K562 (cell line): ENCODE measurements at regions not wholly inside any gene's neighbourhood (a gene's known extent, or its start where the extent isn't known, plus 50 kb on each side); places are given as distances from the start of the nearest gene placed in this dataset.

Experiments used
- C11orf30 ChIP-seq: fragments of 450-650 bp; IDR thresholded peaks from 2 replicates; pipeline ENCODE4 v1.6.1; 2016; ENCODE audit warnings: low read depth, mild to moderate bottlenecking
- CBFA2T2 ChIP-seq: fragments of 450-650 bp; conservative IDR thresholded peaks from 2 replicates; pipeline ENCODE4 v1.6.1; 2017; ENCODE audit warnings: mild to moderate bottlenecking
- CREB3L1 ChIP-seq: fragments of 450-650 bp; IDR thresholded peaks from 2 replicates; pipeline ENCODE4 v1.6.1; 2014; ENCODE audit warnings: low read depth, mild to moderate bottlenecking, moderate library complexity, borderline replicate concordance
- E2F6 ChIP-seq, 2 experiments: IDR thresholded peaks; 2 replicates each; pipeline ENCODE4 v1.6.1; 2011; ENCODE audit warnings: borderline replicate concordance in 1 of 2, control low read depth in 1 of 2, low read depth in 1 of 2, low read length in 1 of 2, mild to moderate bottlenecking in 1 of 2, mixed read lengths in 1 of 2, moderate library complexity in 1 of 2; ENCODE audit not compliant: insufficient read depth in 1 of 2, insufficient read length in 1 of 2, poor library complexity in 1 of 2, severe bottlenecking in 1 of 2; ENCODE audit errors: extremely low read depth in 1 of 2
- MXI1 ChIP-seq: IDR thresholded peaks from 2 replicates; pipeline ENCODE4 v1.6.1; 2011; ENCODE audit warnings: low read depth, mild to moderate bottlenecking, improper control_type of control experiment, low read length
- MYBL2 ChIP-seq, 2 experiments: fragments of 450-650 bp in 1 of 2; sonication (generic) in 1 of 2; formaldehyde crosslinking in 1 of 2; IDR thresholded peaks; 2 replicates each; pipeline versions ENCODE4 v1.6.1 to v1.8.1; 2017 to 2022; ENCODE audit warnings: borderline replicate concordance in 1 of 2, inconsistent platforms in 1 of 2, low read depth in 1 of 2, mild to moderate bottlenecking in 1 of 2, missing genetic modification reagents in 1 of 2, moderate library complexity in 1 of 2
- NFIX ChIP-seq: fragments of 250-450 bp; sonication (Bioruptor Pico); IDR thresholded peaks from 2 replicates; pipeline ENCODE4 v1.4.0; 2020; ENCODE audit warnings: low read depth, mild to moderate bottlenecking, moderate library complexity
- RFX7 ChIP-seq: fragments of 250-450 bp; sonication (Bioruptor Pico); IDR thresholded peaks from 2 replicates; pipeline ENCODE4 v1.5.1; 2021; ENCODE audit warnings: mild to moderate bottlenecking
- TFE3 ChIP-seq: fragments of 450-650 bp; formaldehyde crosslinking; IDR thresholded peaks from 2 replicates; pipeline ENCODE4 v1.4.0; 2020; ENCODE audit warnings: mild to moderate bottlenecking, mixed read lengths
- TOE1 ChIP-seq, 2 experiments: fragments of 450-650 bp in 1 of 2; sonication (generic) in 1 of 2; formaldehyde crosslinking in 1 of 2; IDR thresholded peaks; 2 replicates each; pipeline versions ENCODE4 v1.7.1 to v1.8.0; 2016 to 2022; ENCODE audit warnings: borderline replicate concordance in 2 of 2, mild to moderate bottlenecking in 2 of 2, antibody characterized with exemption in 1 of 2, inconsistent platforms in 1 of 2, low read depth in 1 of 2, missing genetic modification reagents in 1 of 2, moderate library complexity in 1 of 2
- VEZF1 ChIP-seq: fragments of 200-800 bp; sonication (Bioruptor generic); IDR thresholded peaks from 2 replicates; pipeline ENCODE4 v1.6.1; 2017; ENCODE audit warnings: missing genetic modification characterization, missing compliant biosample characterization
- TF ChIP-seq, protein P1 (sequence below): fragments of 250-450 bp; sonication (Bioruptor Pico); IDR thresholded peaks from 2 replicates; pipeline ENCODE4 v1.8.0; 2022; ENCODE audit warnings: moderate library complexity, mild to moderate bottlenecking, inconsistent platforms
- TF ChIP-seq, protein P2 (sequence below): IDR thresholded peaks from 2 replicates; pipeline ENCODE4 v1.6.1; 2014; ENCODE audit warnings: antibody characterized with exemption
- TF ChIP-seq, protein P3 (sequence below): fragments of 250-450 bp; sonication (Bioruptor Pico); IDR thresholded peaks from 2 replicates; pipeline ENCODE4 v1.5.0; 2021
- TF ChIP-seq, protein P4 (sequence below): fragments of 450-650 bp; formaldehyde crosslinking; IDR thresholded peaks from 2 replicates; pipeline ENCODE4 v1.4.0; 2020; ENCODE audit warnings: mild to moderate bottlenecking, moderate library complexity

DNA sequence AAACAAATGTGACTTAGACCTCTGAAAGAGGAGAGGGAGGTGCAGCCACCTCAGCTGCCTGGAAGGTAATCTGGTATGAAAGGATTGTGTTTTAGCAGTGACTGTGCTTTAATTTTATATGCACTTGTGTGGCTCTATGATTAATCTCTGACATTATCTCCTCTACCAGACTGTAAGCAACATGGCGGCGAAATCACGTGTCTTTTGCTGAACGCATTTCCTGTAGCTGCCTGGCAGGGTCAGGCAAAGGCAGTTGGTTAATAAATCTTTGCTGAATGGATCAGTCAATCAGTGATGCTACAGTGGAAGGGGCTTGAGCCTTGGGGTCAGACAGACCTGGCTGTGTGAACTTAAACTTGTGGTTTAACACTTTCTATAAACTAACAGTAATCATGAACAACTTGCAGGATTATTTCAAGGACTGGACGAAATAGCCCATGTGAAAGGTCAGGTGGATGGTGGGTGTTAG is 96.9 kb downstream of the ADSS2 start (continued):
- TF ChIP-seq TFE3 (CRISPR knock-in tag) = peak; percentile 87
- peak; percentile 89; the same call in 1 of the 2 replicates for TF ChIP-seq TOE1 (IDR thresholded peaks at IDR 0.05; ENCODE audit: borderline replicate concordance)
- no peak for TF ChIP-seq TOE1 (CRISPR knock-in tag; IDR thresholded peaks at IDR 0.05; ENCODE audit: borderline replicate concordance, low read depth)
- 0 out of 2 replicates have a peak, but pooled peaks have one; percentile 38 for TF ChIP-seq MXI1
- TF ChIP-seq CREB3L1 = no peak
- TF ChIP-seq, protein P1, sequence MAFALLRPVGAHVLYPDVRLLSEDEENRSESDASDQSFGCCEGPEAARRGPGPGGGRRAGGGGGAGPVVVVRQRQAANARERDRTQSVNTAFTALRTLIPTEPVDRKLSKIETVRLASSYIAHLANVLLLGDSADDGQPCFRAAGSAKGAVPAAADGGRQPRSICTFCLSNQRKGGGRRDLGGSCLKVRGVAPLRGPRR (CRISPR knock-in tag) = no peak
- TF ChIP-seq E2F6 (IDR thresholded peaks at IDR 0.05; ENCODE audit: borderline replicate concordance in 1 of 2, extremely low read depth in 1 of 2, insufficient read depth in 1 of 2, insufficient read length in 1 of 2, low read depth in 1 of 2, low read length in 1 of 2, poor library complexity in 1 of 2, severe bottlenecking in 1 of 2) = no peak
- TF ChIP-seq, protein P2, sequence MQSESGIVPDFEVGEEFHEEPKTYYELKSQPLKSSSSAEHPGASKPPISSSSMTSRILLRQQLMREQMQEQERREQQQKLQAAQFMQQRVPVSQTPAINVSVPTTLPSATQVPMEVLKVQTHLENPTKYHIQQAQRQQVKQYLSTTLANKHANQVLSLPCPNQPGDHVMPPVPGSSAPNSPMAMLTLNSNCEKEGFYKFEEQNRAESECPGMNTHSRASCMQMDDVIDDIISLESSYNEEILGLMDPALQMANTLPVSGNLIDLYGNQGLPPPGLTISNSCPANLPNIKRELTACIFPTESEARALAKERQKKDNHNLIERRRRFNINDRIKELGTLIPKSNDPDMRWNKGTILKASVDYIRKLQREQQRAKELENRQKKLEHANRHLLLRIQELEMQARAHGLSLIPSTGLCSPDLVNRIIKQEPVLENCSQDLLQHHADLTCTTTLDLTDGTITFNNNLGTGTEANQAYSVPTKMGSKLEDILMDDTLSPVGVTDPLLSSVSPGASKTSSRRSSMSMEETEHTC = peak; percentile 85
- no peak for TF ChIP-seq RFX7 (CRISPR knock-in tag)
- peak; percentile 95 for TF ChIP-seq CBFA2T2
- TF ChIP-seq, protein P3, sequence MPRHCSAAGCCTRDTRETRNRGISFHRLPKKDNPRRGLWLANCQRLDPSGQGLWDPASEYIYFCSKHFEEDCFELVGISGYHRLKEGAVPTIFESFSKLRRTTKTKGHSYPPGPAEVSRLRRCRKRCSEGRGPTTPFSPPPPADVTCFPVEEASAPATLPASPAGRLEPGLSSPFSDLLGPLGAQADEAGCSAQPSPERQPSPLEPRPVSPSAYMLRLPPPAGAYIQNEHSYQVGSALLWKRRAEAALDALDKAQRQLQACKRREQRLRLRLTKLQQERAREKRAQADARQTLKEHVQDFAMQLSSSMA = no peak
- peak; percentile 68 for TF ChIP-seq VEZF1
- TF ChIP-seq MYBL2 (IDR thresholded peaks at IDR 0.05; ENCODE audit: low read depth) = no peak
- no peak for TF ChIP-seq MYBL2 (CRISPR knock-in tag; IDR thresholded peaks at IDR 0.05; ENCODE audit: borderline replicate concordance)
- peak; percentile 69; the same call in 1 of the 2 replicates for TF ChIP-seq C11orf30
- TF ChIP-seq, protein P4, sequence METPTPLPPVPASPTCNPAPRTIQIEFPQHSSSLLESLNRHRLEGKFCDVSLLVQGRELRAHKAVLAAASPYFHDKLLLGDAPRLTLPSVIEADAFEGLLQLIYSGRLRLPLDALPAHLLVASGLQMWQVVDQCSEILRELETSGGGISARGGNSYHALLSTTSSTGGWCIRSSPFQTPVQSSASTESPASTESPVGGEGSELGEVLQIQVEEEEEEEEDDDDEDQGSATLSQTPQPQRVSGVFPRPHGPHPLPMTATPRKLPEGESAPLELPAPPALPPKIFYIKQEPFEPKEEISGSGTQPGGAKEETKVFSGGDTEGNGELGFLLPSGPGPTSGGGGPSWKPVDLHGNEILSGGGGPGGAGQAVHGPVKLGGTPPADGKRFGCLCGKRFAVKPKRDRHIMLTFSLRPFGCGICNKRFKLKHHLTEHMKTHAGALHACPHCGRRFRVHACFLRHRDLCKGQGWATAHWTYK = no peak; the same call in 1 of the 2 replicates
- no peak for TF ChIP-seq NFIX (CRISPR knock-in tag)
